ENCODE measurements at regions not wholly inside any gene's neighbourhood (a gene's known extent, or its start where the extent isn't known, plus 50 kb on each side); places are given as distances from the start of the nearest gene placed in this dataset.
"Not testable (repeated sequence)": the region's sequence is repeated elsewhere in the genome, so short reads cannot be mapped to it uniquely, and the experiment has no call there.

- no peak for DNase-seq (ENCODE audit: low read depth in 4 of 4, low spot score in 1 of 4)
Measured at GRCh38 chr11:134980819-134981710, 569.0 kb upstream of the B3GAT1 start.

GRCh38 chr11:134979089-134979457, 567.0 kb upstream of the B3GAT1 start:
- not testable (repeated sequence) for DNase-seq (ENCODE audit: low read depth in 4 of 4, low spot score in 1 of 4)

- DNase-seq (ENCODE audit: low read depth in 4 of 4, low spot score in 1 of 4): no peak
Measured at GRCh38 chr11:134978388-134979088, 566.5 kb upstream of the B3GAT1 start.

- no peak for DNase-seq (ENCODE audit: low read depth in 4 of 4, low spot score in 1 of 4)
Measured at GRCh38 chr11:134976551-134976950, 564.5 kb upstream of the B3GAT1 start.

GRCh38 chr11:134975866-134976376, 563.9 kb upstream of the B3GAT1 start:
- DNase-seq (ENCODE audit: low read depth in 4 of 4, low spot score in 1 of 4): no peak

GRCh38 chr11:134973801-134974200, 561.8 kb upstream of the B3GAT1 start:
- DNase-seq (ENCODE audit: low read depth in 4 of 4, low spot score in 1 of 4): no peak

- DNase-seq (ENCODE audit: low read depth in 4 of 4, low spot score in 1 of 4): no peak
Measured at GRCh38 chr11:134971381-134971780, 559.3 kb upstream of the B3GAT1 start.

GRCh38 chr11:134967746-134968145, 555.7 kb upstream of the B3GAT1 start:
- DNase-seq (ENCODE audit: low read depth in 4 of 4, low spot score in 1 of 4): no peak

- DNase-seq (ENCODE audit: low read depth in 4 of 4, low spot score in 1 of 4): not testable (repeated sequence)
Measured at GRCh38 chr11:134961386-134961785, 549.3 kb upstream of the B3GAT1 start.

GRCh38 chr11:134958870-134959269, 546.8 kb upstream of the B3GAT1 start:
- no peak for DNase-seq (ENCODE audit: low read depth in 4 of 4, low spot score in 1 of 4)

- DNase-seq (ENCODE audit: low read depth in 4 of 4, low spot score in 1 of 4): no peak
Measured at GRCh38 chr11:134958336-134958640, 546.2 kb upstream of the B3GAT1 start.

GRCh38 chr11:134957540-134958335, 545.7 kb upstream of the B3GAT1 start:
- no peak for DNase-seq (ENCODE audit: low read depth in 4 of 4, low spot score in 1 of 4)

- no peak for DNase-seq (ENCODE audit: low read depth in 4 of 4, low spot score in 1 of 4)
Measured at GRCh38 chr11:134956450-134957210, 544.6 kb upstream of the B3GAT1 start.

GRCh38 chr11:134955970-134956369, 543.9 kb upstream of the B3GAT1 start:
- DNase-seq (ENCODE audit: low read depth in 4 of 4, low spot score in 1 of 4): not testable (repeated sequence)

- DNase-seq (ENCODE audit: low read depth in 4 of 4, low spot score in 1 of 4): no peak
Measured at GRCh38 chr11:134955281-134955680, 543.2 kb upstream of the B3GAT1 start.

GRCh38 chr11:134954456-134954855, 542.4 kb upstream of the B3GAT1 start:
- DNase-seq (ENCODE audit: low read depth in 4 of 4, low spot score in 1 of 4): not testable (repeated sequence)

- DNase-seq (ENCODE audit: low read depth in 4 of 4, low spot score in 1 of 4): not testable (repeated sequence)
Measured at GRCh38 chr11:134953417-134953970, 541.5 kb upstream of the B3GAT1 start.

GRCh38 chr11:134951305-134951700, 539.3 kb upstream of the B3GAT1 start:
- DNase-seq (ENCODE audit: low read depth in 4 of 4, low spot score in 1 of 4): no peak

GRCh38 chr11:134950692-134951304, 538.8 kb upstream of the B3GAT1 start:
- no peak for DNase-seq (ENCODE audit: low read depth in 4 of 4, low spot score in 1 of 4)

All from stimulated activated CD4-positive, alpha-beta T cell treated with anti-CD3 and anti-CD28 coated beads, Interleukin-1b, Interleukin-23, amount 100 ng/mL, for 24 hours (primary cell).